ENCODE measurements at regions not wholly inside any gene's neighbourhood (a gene's known extent, or its start where the extent isn't known, plus 50 kb on each side); places are given as distances from the start of the nearest gene placed in this dataset.

GRCh38 chr5:34519489-34520220 lies 136.5 kb upstream of the RAI14 start:
- H3K9me3 Mint-ChIP-seq, result no peaks in the 10 kb centered on the region
- POLR2A ChIA-PET, result no interaction called here
- no peaks in the 10 kb centered on the region for H3K36me3 Mint-ChIP-seq
- H3K4me3 Mint-ChIP-seq, result no peak overlapping the region
- no peak for ATAC-seq
- peaks cover 0 to 4% (median 0%) of the 10 kb centered on the region in 4 donors for H3K4me1 Mint-ChIP-seq
- H3K27ac Mint-ChIP-seq, result no peak overlapping the region
- no peak for DNase-seq
- peaks cover 6 to 12% (median 11%) of the 10 kb centered on the region in 5 donors for H3K27me3 Mint-ChIP-seq

- Mint-ChIP-seq H3K4me1 (peaks cover 0 to 4% (median 0%) of the 10 kb centered on the region in 4 donors), H3K4me3 (no peak overlapping the region), H3K27ac (no peak overlapping the region), H3K27me3 (peaks cover 3 to 10% (median 7%) of the 10 kb centered on the region in 5 donors), H3K36me3 (no peaks in the 10 kb centered on the region), H3K9me3 (no peaks in the 10 kb centered on the region)
- ATAC-seq (no peak), DNase-seq (no peak)
- POLR2A ChIA-PET, result no interaction called here
Observed at GRCh38 chr5:34521628-34522290, 134.4 kb upstream of the RAI14 start.

GRCh38 chr5:34522599-34523386 lies 133.3 kb upstream of the RAI14 start:
- H3K36me3 Mint-ChIP-seq, result no peaks in the 10 kb centered on the region
- H3K4me1 Mint-ChIP-seq, result peaks cover 0 to 4% (median 0%) of the 10 kb centered on the region in 4 donors
- H3K4me3 Mint-ChIP-seq, result no peak overlapping the region
- POLR2A ChIA-PET, result no interaction called here
- no peaks in the 10 kb centered on the region for H3K9me3 Mint-ChIP-seq
- ATAC-seq, result peak; percentile 50 to 72
- peak overlapping the region in 1 of 10 donors; percentile 26 for H3K27ac Mint-ChIP-seq
- peak; percentile 11 to 66 (median 36) for DNase-seq
- H3K27me3 Mint-ChIP-seq, result peaks cover 0 to 10% (median 4%) of the 10 kb centered on the region in 5 donors

- H3K27me3 Mint-ChIP-seq, result peaks cover 0 to 10% (median 4%) of the 10 kb centered on the region in 5 donors
- peaks cover 0 to 4% (median 0%) of the 10 kb centered on the region in 4 donors for H3K4me1 Mint-ChIP-seq
- no peak overlapping the region for H3K27ac Mint-ChIP-seq
- no peak overlapping the region for H3K4me3 Mint-ChIP-seq
- no peaks in the 10 kb centered on the region for H3K36me3 Mint-ChIP-seq
- POLR2A ChIA-PET, result no interaction called here
- H3K9me3 Mint-ChIP-seq, result no peaks in the 10 kb centered on the region
- DNase-seq (no peak), ATAC-seq (no peak)
Observed at GRCh38 chr5:34523387-34523726, 132.8 kb upstream of the RAI14 start.

GRCh38 chr5:34524123-34524522 lies 132.0 kb upstream of the RAI14 start:
- no peaks in the 10 kb centered on the region for H3K36me3 Mint-ChIP-seq
- no peak overlapping the region for H3K27ac Mint-ChIP-seq
- peaks cover 0 to 5% (median 2%) of the 10 kb centered on the region in 5 donors for H3K27me3 Mint-ChIP-seq
- peaks cover 0 to 4% (median 0%) of the 10 kb centered on the region in 4 donors for H3K4me1 Mint-ChIP-seq
- no peak for ATAC-seq
- POLR2A ChIA-PET, result no interaction called here
- no peaks in the 10 kb centered on the region for H3K9me3 Mint-ChIP-seq
- H3K4me3 Mint-ChIP-seq, result no peak overlapping the region
- no peak for DNase-seq

- Mint-ChIP-seq H3K36me3 (no peaks in the 10 kb centered on the region), H3K4me1 (peaks cover 0 to 4% (median 0%) of the 10 kb centered on the region in 4 donors), H3K4me3 (no peak overlapping the region), H3K27me3 (peaks cover 0 to 5% (median 2%) of the 10 kb centered on the region in 5 donors), H3K9me3 (no peaks in the 10 kb centered on the region), H3K27ac (no peak overlapping the region)
- POLR2A ChIA-PET, result no interaction called here
- no peak for ATAC-seq
- DNase-seq, result no peak
Observed at GRCh38 chr5:34525761-34526160, 130.4 kb upstream of the RAI14 start.

GRCh38 chr5:34526682-34527305 lies 129.3 kb upstream of the RAI14 start:
- POLR2A ChIA-PET, result no interaction called here
- Mint-ChIP-seq H3K9me3 (no peaks in the 10 kb centered on the region), H3K4me1 (peaks cover 0 to 4% (median 0%) of the 10 kb centered on the region in 4 donors), H3K36me3 (no peaks in the 10 kb centered on the region), H3K4me3 (no peak overlapping the region), H3K27me3 (peaks cover 0 to 2% (median 2%) of the 10 kb centered on the region in 5 donors), H3K27ac (no peak overlapping the region)
- ATAC-seq, result no peak
- no peak for DNase-seq

GRCh38 chr5:34529581-34530331 lies 126.4 kb upstream of the RAI14 start:
- DNase-seq (no peak), ATAC-seq (no peak)
- POLR2A ChIA-PET, result no interaction called here
- Mint-ChIP-seq H3K4me3 (no peak overlapping the region), H3K27me3 (no peaks in the 10 kb centered on the region), H3K9me3 (no peaks in the 10 kb centered on the region), H3K36me3 (no peaks in the 10 kb centered on the region), H3K4me1 (no peaks in the 10 kb centered on the region), H3K27ac (no peak overlapping the region)

- Mint-ChIP-seq H3K9me3 (no peaks in the 10 kb centered on the region), H3K36me3 (no peaks in the 10 kb centered on the region), H3K4me1 (no peaks in the 10 kb centered on the region), H3K4me3 (no peak overlapping the region), H3K27ac (no peak overlapping the region), H3K27me3 (peaks cover 0 to 4% (median 0%) of the 10 kb centered on the region in 5 donors)
- ATAC-seq (no peak), DNase-seq (no peak)
- POLR2A ChIA-PET, result no interaction called here
Observed at GRCh38 chr5:34530637-34531036, 125.5 kb upstream of the RAI14 start.

GRCh38 chr5:34531751-34532360 lies 124.3 kb upstream of the RAI14 start:
- POLR2A ChIA-PET, result no interaction called here
- peaks cover 0 to 8% (median 0%) of the 10 kb centered on the region in 5 donors for H3K27me3 Mint-ChIP-seq
- no peak overlapping the region for H3K27ac Mint-ChIP-seq

GRCh38 chr5:34533582-34534522 lies 122.3 kb upstream of the RAI14 start:
- Mint-ChIP-seq H3K4me1 (no peaks in the 10 kb centered on the region), H3K27ac (no peak overlapping the region), H3K36me3 (no peaks in the 10 kb centered on the region), H3K27me3 (peaks cover 2 to 12% (median 5%) of the 10 kb centered on the region in 5 donors), H3K9me3 (no peaks in the 10 kb centered on the region), H3K4me3 (no peak overlapping the region)
- ATAC-seq (no peak), DNase-seq (no peak)
- POLR2A ChIA-PET, result no interaction called here

More at GRCh38 chr5:34531751-34532360, 124.3 kb upstream of the RAI14 start:
- Mint-ChIP-seq H3K9me3 (no peaks in the 10 kb centered on the region), H3K36me3 (no peaks in the 10 kb centered on the region), H3K4me3 (no peak overlapping the region), H3K4me1 (no peaks in the 10 kb centered on the region)
- DNase-seq, result no peak
- ATAC-seq, result no peak
